Caco-2 (cell line): ENCODE measurements at regions not wholly inside any gene's neighbourhood (a gene's known extent, or its start where the extent isn't known, plus 50 kb on each side); places are given as distances from the start of the nearest gene placed in this dataset.

Experiments used
- BruUV-seq: library from RNA; stranded (reverse); fragments of 400-500 nt; replicated peaks from 2 replicates; lab custom pipeline; 2021; lab: Mats Ljungman, UMichigan
- CTCF ChIA-PET: fragments of 300-600 bp; sonication (Branson Sonifier 250); formaldehyde crosslinking; loops from one replicate; lab custom pipeline; 2022; ENCODE audit warnings: antibody characterized with exemption; lab: Charles Lee
- POLR2A ChIA-PET: fragments of 300-600 bp; sonication (Branson Sonifier 250); formaldehyde crosslinking; loops from one replicate; lab custom pipeline; 2022; ENCODE audit warnings: antibody characterized with exemption; lab: Charles Lee
- DNase-seq, 2 experiments: peaks; one replicate each; pipeline versions ENCODE4 v3.0.0 to v3.0.0-alpha.2; 2020 to 2022
- H3K27me3 ChIP-seq: replicated peaks from 2 replicates; pipeline ENCODE4 v1.6.0; 2011; ENCODE audit warnings: low read length; ENCODE audit not compliant: control insufficient read depth, insufficient read depth
- H3K36me3 ChIP-seq: 2 replicates; pipeline ENCODE4 v1.5.1; 2011; ENCODE audit warnings: low read length; ENCODE audit not compliant: control insufficient read depth, insufficient read depth
- H3K4me1 ChIP-seq: fragments of 250-450 bp; sonication (Bioruptor Pico); 2 replicates; pipeline ENCODE4 v1.5.1; 2020; ENCODE audit warnings: mild to moderate bottlenecking
- H3K4me3 ChIP-seq: 2 replicates; pipeline ENCODE4 v1.5.1; 2011; ENCODE audit warnings: low read depth, mild to moderate bottlenecking, control low read depth, low read length
- H3K9me3 ChIP-seq: fragments of 250-450 bp; sonication (Bioruptor Pico); 2 replicates; pipeline ENCODE4 v1.5.1; 2020; ENCODE audit warnings: mild to moderate bottlenecking, moderate library complexity
- H3K27ac Mint-ChIP-seq: one replicate; pipeline ENCODE4 v1.8.0; 2022; ENCODE audit warnings: mixed read lengths; ENCODE audit not compliant: unreplicated experiment
- H3K27me3 Mint-ChIP-seq: one replicate; pipeline ENCODE4 v1.8.0; 2022; ENCODE audit warnings: mixed read lengths; ENCODE audit not compliant: insufficient read depth, unreplicated experiment
- H3K36me3 Mint-ChIP-seq: one replicate; pipeline ENCODE4 v1.8.0; 2022; ENCODE audit warnings: mild to moderate bottlenecking, mixed read lengths; ENCODE audit not compliant: insufficient read depth, unreplicated experiment
- H3K4me1 Mint-ChIP-seq: one replicate; pipeline ENCODE4 v1.8.0; 2022; ENCODE audit warnings: low read depth, mixed read lengths; ENCODE audit not compliant: unreplicated experiment
- H3K4me3 Mint-ChIP-seq: one replicate; pipeline ENCODE4 v1.8.0; 2022; ENCODE audit warnings: mild to moderate bottlenecking, moderate library complexity, mixed read lengths; ENCODE audit not compliant: unreplicated experiment
- H3K9me3 Mint-ChIP-seq: one replicate; pipeline ENCODE4 v1.8.0; 2022; ENCODE audit warnings: mixed read lengths; ENCODE audit not compliant: unreplicated experiment
- intact Hi-C: fragments of 100-400 bp; cut with micrococcal nuclease; formaldehyde crosslinking; loops from one replicate; pipeline ENCODE4 v1.10.0; 2022; ENCODE audit not compliant: unreplicated experiment
- TF ChIP-seq, protein P1 (sequence below), 2 experiments: fragments of 200-600 bp in 1 of 2; IDR thresholded peaks; 1 replicate in 1 of 2; 2 replicates in 1 of 2; pipeline versions ENCODE4 v1.5.1 to v1.8.0; 2011 to 2022; ENCODE audit warnings: antibody characterized with exemption in 1 of 2, control low read depth in 1 of 2, inconsistent platforms in 1 of 2, low read depth in 1 of 2, low read length in 1 of 2, mild to moderate bottlenecking in 1 of 2, moderate library complexity in 1 of 2; ENCODE audit not compliant: insufficient read depth in 1 of 2, severe bottlenecking in 1 of 2, unreplicated experiment in 1 of 2

DNA sequence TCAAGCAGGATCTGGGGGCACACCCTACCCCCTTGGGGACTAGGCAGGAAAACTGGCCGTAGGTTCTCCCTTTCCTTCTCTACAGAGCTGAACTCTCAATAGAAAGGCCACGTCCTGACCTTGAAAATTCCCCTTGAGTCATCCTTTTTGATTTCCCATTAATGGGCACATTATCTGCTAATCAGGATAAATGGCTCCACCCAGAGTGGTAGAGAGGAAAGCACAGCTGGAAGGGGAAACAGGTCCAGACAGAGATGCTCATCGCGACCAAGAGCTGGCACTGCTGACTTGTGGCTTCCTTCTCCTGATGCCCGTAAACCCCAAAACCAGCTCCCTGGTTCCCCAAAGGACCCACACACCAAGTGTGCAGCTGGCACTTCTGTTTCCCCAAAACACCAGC, 206.5 kb upstream of the CDH5 start:
- Histone ChIP-seq H3K9me3 (no peaks in the 10 kb centered on the region), H3K27me3 (no peaks in the 10 kb centered on the region), H3K4me1 (0 out of 2 replicates have a peak, but pooled peaks cover 5% of the 10 kb centered on the region), H3K36me3 (no peaks in the 10 kb centered on the region), H3K4me3 (no peak overlapping the region)
- Mint-ChIP-seq H3K4me3 (no peak overlapping the region), H3K4me1 (peaks cover 11% of the 10 kb centered on the region), H3K9me3 (peaks cover 20% of the 10 kb centered on the region), H3K27me3 (no peaks in the 10 kb centered on the region), H3K36me3 (no peaks in the 10 kb centered on the region), H3K27ac (no peak overlapping the region)
- TF ChIP-seq, protein P1, sequence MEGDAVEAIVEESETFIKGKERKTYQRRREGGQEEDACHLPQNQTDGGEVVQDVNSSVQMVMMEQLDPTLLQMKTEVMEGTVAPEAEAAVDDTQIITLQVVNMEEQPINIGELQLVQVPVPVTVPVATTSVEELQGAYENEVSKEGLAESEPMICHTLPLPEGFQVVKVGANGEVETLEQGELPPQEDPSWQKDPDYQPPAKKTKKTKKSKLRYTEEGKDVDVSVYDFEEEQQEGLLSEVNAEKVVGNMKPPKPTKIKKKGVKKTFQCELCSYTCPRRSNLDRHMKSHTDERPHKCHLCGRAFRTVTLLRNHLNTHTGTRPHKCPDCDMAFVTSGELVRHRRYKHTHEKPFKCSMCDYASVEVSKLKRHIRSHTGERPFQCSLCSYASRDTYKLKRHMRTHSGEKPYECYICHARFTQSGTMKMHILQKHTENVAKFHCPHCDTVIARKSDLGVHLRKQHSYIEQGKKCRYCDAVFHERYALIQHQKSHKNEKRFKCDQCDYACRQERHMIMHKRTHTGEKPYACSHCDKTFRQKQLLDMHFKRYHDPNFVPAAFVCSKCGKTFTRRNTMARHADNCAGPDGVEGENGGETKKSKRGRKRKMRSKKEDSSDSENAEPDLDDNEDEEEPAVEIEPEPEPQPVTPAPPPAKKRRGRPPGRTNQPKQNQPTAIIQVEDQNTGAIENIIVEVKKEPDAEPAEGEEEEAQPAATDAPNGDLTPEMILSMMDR (IDR thresholded peaks at IDR 0.05; ENCODE audit: insufficient read depth in 1 of 2, low read depth in 1 of 2, low read length in 1 of 2, severe bottlenecking in 1 of 2, unreplicated experiment in 1 of 2) = no peak
- BruUV-seq = no TSS peak
- intact Hi-C loops = loop anchor here (10.0 kb wide), 1 partner anchor 165 kb away; no protein-coding TSS in a partner anchor
- ChIA-PET CTCF (interaction anchor here (0.6 kb wide), 1 partner anchor 165 kb away, joined by 6 read pairs; no protein-coding TSS in a partner anchor), POLR2A (no interaction called here)
- no peak for DNase-seq

DNA sequence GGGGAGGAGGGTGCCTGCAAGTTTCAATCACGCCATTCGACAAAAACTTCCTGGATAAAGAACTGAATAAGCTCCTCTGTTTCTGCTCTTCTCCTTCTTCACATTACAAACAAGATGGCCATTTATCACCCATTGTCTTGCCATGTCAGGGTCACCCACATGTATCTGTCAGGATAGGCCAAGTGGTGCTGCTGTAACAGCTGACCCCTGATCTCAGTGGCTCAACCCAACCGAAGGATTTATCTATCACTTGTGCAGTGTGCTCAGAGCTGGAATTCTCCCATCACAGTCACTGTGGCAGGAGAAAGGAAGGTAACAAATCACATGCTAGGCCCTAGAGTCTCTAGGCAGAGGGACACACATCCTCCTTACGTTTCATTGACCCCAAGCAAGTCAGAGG, 210.0 kb upstream of the CDH5 start:
- no peak for DNase-seq
- peaks cover 36% of the 10 kb centered on the region for H3K4me1 ChIP-seq
- TF ChIP-seq, protein P1 (IDR thresholded peaks at IDR 0.05; ENCODE audit: insufficient read depth in 1 of 2, low read depth in 1 of 2, low read length in 1 of 2, severe bottlenecking in 1 of 2, unreplicated experiment in 1 of 2) = no peak
- no TSS peak for BruUV-seq
- H3K27ac Mint-ChIP-seq = no peak overlapping the region
- no peaks in the 10 kb centered on the region for H3K27me3 Mint-ChIP-seq
- POLR2A ChIA-PET = no interaction called here
- H3K36me3 ChIP-seq = no peaks in the 10 kb centered on the region
- no peaks in the 10 kb centered on the region for H3K9me3 ChIP-seq
- intact Hi-C loops = no loop called here
- H3K9me3 Mint-ChIP-seq = peaks cover 22% of the 10 kb centered on the region
- CTCF ChIA-PET = no interaction called here
- no peak overlapping the region for H3K4me3 Mint-ChIP-seq
- H3K27me3 ChIP-seq = no peaks in the 10 kb centered on the region
- no peaks in the 10 kb centered on the region for H3K36me3 Mint-ChIP-seq
- H3K4me3 ChIP-seq = no peak overlapping the region
- H3K4me1 Mint-ChIP-seq = peaks cover 36% of the 10 kb centered on the region

DNA sequence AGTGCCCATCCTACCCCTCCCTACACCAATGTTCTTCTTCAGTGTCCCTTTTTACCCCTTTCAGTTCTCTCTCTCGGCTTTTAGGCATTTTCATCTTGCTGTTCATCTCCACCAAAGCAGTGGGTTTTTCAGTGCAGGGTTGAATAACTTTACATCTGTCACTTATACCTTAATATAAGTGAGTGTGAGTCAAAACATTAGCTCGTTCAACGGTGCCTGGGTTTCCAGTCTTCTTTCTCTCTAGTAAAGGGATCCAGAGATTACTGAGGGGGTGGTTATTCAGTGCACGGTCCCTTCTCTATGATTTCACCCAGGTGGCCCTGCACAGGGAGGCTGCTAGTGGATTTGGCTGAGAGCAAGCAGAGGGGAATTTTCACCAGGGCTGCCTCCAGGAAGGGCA, 210.6 kb upstream of the CDH5 start:
- no peaks in the 10 kb centered on the region for H3K36me3 ChIP-seq
- Mint-ChIP-seq H3K4me3 (no peak overlapping the region), H3K36me3 (no peaks in the 10 kb centered on the region), H3K27ac (peak overlapping the region; percentile 9), H3K27me3 (no peaks in the 10 kb centered on the region), H3K4me1 (peaks cover 36% of the 10 kb centered on the region), H3K9me3 (peaks cover 22% of the 10 kb centered on the region)
- intact Hi-C loops = no loop called here
- no peaks in the 10 kb centered on the region for H3K9me3 ChIP-seq
- POLR2A ChIA-PET = no interaction called here
- TF ChIP-seq, protein P1 (IDR thresholded peaks at IDR 0.05; ENCODE audit: insufficient read depth in 1 of 2, low read depth in 1 of 2, low read length in 1 of 2, severe bottlenecking in 1 of 2, unreplicated experiment in 1 of 2) = no peak
- no peaks in the 10 kb centered on the region for H3K27me3 ChIP-seq
- CTCF ChIA-PET = no interaction called here
- BruUV-seq = no TSS peak
- DNase-seq = no peak
- H3K4me1 ChIP-seq = peaks cover 42% of the 10 kb centered on the region
- no peak overlapping the region for H3K4me3 ChIP-seq
